Forelimb muscle (tissue), 1 donor: ENCODE measurements at regions not wholly inside any gene's neighbourhood (a gene's known extent, or its start where the extent isn't known, plus 50 kb on each side); places are given as distances from the start of the nearest gene placed in this dataset.
"Not testable (repeated sequence)": the region's sequence is repeated elsewhere in the genome, so short reads cannot be mapped to it uniquely, and the experiment has no call there.

Source experiments
- DNase-seq: peaks from one replicate; pipeline ENCODE4 v3.0.0-alpha.2; 2013; ENCODE audit warnings: low read depth

DNA sequence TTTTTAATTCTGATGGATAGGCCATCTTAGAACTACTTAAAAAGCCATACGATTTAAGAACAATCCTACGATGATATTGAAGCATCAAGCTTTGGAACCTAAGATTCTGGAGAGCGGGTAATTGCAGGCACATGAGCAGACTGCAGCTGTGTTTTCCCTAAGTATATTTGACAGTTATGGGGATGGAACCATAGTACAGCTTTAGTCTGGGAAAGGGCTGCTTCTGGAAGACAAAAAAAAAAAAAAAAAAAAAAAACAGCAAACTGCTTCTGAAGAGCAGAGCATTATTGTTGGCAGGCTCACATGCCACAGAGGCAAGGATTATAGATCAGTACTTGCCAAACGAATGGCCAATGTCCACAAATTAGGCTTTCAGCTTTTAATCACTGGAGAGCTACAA, 1618.7 kb downstream of the AMY1C start:
- no peak for DNase-seq

DNA sequence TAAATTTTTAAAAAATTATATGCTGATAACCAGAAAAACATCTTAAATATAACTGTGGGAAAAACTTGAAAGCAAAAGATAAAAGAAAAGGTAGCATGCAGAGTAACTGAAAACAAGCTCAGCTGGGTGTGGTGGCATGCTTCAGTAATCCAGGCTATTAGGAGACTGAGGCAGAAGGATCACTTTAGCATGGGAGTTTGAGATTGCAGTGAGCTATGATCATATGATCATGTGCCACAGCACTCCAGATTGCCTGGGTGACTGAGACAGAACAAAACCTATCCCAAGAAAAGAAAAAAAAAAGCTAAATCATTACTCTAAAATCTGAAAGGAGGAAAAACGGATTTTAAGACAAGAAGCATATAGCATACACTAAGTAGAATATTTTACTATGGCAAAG, 1624.0 kb downstream of the AMY1C start:
- DNase-seq = no peak

DNA sequence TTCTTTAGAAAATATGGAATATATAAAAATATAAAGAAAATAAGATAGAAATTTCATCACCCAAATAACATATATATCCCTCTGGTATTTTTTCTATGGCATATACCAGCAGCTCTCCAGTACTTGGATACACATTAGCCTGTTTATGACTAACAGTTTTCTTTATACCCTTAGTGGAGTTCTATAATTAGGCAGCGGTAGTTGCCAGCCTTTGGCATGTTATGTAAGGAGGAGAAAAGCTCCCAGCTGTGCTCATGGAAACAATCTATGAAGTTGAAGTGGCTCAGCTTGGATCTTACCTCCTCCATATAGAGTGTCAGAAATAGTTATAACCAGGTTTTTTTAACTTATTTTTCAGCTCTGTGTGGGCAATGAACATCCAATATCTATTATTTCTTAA, 1636.8 kb downstream of the AMY1C start:
- no peak for DNase-seq

DNA sequence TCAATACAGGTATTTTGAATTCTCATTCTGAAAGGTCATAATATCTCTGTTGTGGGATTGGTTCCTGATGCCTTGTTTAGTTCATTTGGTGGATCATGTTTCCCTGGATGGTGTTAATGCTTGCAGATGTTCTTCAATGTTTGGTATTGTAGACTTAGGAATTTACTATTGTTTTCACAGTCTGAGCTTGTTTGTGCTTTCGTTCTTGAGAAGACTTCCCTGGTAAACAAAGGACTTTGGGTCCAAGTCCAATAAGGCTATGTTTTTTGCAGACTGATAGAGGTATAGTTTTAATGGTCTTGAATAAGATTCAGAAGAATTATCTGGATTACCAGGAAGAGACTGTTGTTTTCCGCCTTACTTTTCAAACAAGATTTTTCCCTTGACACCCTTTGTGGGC, 1646.3 kb downstream of the AMY1C start:
- no peak for DNase-seq

DNA sequence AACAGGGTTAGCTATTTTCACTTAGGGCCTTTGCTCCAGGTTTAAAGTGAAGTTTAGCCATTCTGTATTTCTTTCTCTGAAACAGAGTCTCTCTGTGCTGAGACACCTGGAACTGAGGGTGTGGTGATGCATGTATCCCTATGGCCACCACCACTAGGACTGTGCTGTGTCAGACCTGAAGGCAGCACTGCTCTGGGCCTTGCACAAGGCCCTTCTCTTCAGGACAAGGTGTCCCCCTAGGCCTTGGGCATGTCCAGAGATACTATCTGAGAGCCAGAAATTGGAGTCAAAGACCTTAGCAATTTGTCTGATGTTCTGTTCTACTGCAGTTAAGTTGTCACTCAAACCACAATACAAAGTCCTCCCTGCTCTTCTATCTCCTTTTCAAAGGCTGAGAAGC, 1649.2 kb downstream of the AMY1C start:
- no peak for DNase-seq

DNA sequence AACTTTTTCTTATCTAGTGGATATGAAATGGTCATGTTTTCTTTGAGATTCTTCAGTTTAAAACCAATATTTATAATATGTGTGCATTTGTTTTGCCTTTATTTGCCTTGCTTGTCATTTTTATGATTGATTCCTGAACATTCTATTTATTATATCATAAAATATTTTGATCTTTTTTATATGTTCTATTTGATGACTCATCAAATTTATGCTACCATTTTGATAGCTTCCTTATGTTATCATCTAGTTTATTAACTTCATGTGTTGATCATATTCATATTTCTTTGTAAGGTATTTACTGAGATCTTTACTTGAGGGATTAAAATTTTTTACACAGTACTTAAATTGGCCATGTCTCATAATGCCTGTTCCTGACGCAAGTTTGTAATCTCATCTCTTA, 1650.0 kb downstream of the AMY1C start:
- no peak for DNase-seq

DNA sequence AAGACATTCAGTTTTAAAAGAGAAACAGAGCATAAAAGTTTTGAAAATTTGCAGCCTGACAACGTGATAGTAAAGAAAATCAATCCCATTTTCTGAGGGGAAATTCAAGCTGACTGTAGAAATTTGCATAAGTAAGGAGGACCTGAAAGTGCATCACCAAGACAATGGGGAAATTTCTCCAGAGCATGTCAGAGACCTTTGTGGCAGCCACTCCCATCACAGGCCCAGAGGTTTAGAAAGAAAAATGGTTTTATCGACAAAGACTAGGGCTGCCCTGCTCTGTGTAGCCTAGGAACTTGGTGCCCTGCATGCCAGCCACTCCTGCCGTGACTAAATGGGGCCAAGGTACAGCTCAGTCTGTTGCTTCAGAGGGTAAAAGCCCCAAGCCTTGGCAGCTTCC, 1640.2 kb upstream of the PRMT6 start:
- DNase-seq = no peak

DNA sequence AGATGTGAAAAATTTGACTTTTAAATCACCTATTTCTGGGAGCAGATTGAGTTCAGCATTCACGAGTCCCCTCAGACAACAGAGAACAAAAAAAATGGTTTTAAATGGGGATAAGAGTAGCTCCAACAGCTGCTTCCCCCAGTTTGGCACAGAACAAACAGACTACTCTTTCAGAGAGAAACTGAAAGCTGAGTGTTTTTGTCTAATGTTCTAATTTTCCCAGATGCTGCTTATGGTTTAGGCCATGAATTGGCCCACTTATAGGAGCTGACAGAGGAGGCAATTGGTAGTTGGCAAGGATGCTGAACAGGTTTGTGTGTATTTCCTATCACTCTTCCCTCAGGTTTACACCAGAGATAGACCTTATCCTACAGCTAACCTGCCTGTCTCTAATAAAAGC, 1637.4 kb upstream of the PRMT6 start:
- no peak for DNase-seq

DNA sequence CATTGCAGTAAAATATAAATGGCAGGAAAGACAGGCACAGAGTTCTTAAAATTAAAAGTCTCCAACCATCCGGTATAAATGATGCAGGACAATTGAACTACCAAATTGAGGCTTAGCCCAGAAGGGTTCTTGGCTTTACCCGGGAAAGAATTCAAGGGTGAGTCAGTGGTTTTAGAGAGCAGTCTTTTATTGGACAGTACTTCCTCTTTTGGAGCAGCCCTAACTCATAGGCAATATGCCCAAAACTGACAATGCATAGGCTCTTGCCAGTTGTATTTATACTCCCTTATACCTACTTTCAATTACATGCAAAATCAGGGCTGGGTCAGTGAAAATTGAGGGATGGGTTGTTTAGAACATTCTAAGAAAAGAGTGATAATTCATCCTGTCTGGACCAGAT, 1628.9 kb upstream of the PRMT6 start:
- no peak for DNase-seq

DNA sequence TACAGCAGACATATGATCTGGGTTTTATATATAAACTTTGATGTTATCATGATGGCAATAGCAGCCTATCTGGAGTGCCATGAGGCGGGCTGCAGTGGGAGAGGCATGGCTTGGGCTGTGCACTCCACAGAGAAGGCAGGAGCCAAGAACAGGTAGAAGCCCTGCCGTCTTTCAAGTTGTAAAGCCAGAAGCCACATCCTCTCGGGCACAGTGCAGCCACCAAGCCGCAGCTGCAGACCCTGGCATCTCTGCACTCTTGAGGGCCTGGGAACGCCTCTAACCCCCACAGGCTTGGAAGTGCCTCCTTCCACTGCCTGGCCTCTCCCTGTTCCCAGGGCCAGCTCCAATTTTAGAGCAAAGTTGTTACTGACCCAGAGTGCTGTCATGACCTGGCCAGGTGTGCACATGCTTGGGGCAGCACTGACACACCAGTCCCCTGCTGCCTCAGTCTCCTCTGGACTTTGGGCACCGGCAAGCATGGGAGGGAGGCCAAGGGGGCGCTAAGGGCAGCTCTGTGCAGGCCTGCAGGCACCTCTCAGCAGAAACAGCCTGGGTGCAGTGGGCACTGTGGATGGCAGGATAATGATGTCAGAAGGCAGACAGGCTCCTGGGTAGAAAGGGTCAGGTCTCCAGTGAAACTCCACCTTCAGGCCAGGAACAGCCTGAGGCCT, 1619.8 kb upstream of the PRMT6 start:
- DNase-seq = no peak

DNA sequence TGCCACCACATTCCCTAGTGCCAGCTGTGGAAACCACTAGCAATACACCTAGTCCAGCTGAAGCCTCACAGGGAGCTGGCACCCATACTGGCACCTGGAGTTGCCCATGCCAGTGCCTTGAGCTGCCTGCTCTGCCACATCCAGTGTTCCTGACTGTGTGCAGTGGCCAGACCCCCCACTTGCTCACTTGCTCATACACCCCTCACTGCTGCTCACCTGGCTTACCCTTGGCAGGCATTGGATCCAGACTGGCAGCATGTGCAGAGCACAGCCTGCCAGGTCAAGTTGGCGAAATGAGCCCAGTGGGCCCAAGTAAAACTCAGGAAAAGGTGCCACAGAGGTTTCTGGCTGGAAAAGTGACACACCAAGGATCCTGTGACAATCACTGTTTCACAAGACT, 1618.6 kb upstream of the PRMT6 start:
- DNase-seq = no peak

DNA sequence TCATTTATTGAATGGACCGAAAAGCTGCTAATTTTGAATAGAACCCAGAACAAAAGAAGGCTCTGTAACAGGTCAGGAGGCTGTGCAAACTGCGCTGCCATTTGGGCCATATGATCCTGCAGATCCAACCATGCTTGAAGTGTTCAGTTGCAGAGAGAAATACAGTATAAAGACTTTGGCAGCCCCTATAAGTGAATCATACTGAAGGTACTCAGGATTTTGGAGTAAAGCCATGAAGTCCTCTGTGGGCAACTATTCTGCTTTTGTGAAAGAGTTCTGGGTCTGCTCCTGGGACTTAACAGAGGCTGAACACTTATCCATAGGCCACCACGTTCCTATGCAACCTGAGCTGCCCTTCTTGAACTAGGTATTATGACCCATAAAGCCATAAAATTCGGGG, 1613.6 kb upstream of the PRMT6 start:
- no peak for DNase-seq

DNA sequence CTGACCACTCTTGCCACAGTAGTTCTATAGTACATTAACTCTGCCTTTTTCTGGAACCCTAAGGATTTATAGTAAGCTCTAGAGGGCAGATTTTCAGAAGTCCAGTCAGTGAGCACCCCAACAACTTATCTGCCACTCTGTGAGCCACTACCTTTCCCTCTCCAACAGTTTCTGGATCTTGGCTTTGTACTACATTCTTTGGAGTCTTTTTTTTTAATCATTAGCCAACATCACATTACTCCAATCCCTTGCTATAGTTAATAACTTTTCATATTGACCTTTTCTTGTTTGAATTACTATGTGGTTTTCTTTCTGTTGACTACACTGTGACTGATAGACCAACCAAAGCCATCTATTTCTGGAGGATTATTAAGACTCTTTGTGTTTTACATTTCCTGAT, 1596.7 kb upstream of the PRMT6 start:
- no peak for DNase-seq

DNA sequence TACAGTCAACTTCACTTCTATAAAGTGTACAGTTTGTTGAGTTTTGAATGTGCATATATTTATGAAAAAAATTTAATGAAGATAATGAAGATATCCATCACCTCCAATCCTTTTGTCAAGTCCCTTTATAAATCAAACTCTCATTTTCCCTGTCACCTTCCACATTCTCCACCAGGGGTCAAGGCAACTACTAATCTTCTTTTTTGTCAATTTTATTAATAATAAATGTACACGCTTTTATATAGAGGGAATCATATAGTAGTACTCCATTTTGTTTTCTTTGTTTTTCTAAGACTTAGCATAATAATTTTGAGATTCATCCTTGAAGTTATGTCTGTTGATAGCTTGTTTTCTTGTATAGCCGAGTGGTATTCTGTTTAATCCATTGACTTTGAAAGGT, 1594.2 kb upstream of the PRMT6 start:
- DNase-seq = no peak

DNA sequence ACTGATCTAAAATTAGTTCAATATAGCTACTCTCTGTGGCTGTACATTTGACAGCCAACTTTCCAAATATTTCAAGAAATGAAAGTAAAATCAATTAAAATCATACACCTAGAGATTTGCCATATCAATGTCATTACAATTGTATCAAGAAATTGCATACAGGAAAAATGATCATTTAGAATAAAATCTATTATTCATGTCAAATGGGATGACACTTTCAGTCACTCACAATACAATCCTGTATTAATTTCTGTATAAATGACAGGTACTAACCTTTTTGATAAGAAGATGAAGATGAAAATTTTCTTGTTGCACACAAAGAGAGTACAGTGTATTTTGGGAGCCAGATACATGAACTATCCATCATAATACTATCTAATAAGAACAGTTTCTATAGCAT, 1588.9 kb upstream of the PRMT6 start:
- DNase-seq = no peak

DNA sequence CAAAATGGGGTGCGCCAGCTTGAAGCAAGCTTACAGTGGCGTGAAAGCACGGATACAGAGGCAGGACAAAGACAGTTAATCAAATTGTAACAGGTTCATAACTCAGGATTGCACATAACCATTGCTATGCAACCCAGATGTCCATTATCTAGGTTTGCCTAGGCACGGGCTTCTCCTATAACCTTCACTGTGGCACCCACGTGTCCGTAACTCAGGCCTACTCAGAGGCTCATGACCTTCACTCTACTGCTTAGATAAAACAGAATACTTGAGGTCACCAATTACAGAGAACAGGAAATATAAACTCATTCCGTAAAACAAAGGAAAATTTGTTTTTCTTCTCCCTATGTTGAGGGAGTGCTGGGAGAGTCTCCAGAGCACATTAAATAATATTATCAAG, 1585.9 kb upstream of the PRMT6 start:
- not testable (repeated sequence) for DNase-seq

DNA sequence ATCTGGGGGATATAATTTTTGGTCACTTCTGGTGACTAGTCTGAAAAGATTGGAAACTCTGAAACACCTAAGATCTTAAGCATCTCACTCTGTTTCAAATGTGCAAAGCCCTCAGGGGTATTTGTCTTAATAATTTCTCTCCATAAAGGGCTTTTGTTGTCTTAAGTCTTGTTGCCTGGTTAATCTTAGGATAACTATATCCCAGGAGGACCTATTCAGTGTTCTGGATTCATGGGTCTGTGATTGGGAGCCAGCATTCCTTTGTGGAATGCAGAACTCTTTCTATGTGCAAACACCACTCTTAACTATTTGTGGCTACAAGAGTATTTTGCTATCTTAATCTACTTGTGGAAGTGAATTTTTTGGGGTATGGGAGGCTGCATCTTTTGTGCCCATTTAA, 1573.0 kb upstream of the PRMT6 start:
- DNase-seq = no peak

DNA sequence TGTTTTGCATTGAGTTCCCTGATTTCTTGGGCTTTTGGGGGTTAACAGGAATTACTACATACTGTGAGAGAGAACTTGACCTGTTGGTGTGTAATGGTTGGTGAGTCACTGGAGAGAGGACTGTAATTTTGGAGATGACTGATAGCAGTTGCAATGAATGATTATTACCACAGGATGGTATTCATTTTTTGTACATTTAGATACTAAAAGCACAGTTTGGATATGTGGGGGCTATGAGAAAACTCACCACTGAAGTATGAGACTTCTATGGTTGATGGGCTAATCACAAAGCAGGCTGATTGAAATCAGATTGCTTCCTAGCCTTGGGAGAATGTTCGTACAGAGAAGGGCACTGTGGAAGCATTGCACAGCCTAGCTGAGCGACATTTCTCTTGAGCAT, 1571.3 kb upstream of the PRMT6 start:
- DNase-seq = no peak

DNA sequence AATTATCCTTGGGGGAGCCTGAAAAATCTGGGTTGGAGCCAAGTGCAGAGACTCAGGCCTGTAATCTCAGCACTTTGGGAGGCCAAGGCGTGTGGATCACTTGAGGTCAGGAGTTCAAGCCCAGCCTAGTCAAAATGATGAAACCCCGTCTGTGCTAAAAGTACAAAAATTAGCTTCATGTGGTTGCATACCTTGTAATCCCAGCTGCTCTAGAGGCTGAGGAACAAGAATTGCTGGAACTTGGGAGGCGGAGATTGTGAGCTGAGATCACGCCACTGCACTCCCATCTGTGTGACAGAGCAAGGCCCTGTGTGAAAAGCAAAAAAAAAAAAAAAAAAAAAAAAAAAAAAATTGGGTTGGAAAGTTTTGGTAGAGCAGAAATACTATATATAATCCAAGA, 1563.6 kb upstream of the PRMT6 start:
- no peak for DNase-seq

DNA sequence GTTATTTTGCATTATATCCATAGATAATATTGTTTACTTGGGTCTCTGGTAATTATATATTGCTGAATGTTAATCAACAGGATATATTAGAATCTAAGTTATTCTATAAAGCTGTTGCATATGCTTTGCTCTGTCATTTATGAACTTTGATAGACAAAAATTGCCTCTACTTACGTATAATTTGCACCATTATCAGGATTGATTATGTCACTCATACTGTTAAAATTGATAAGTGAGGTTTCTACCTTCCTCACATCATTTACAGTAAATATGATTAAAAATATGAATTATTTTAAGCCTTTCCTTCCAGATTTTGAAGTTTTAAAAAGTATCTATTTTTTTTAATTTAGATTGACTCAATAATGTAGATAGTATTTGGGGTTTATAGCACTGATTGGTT, 1540.4 kb upstream of the PRMT6 start:
- DNase-seq = no peak

DNA sequence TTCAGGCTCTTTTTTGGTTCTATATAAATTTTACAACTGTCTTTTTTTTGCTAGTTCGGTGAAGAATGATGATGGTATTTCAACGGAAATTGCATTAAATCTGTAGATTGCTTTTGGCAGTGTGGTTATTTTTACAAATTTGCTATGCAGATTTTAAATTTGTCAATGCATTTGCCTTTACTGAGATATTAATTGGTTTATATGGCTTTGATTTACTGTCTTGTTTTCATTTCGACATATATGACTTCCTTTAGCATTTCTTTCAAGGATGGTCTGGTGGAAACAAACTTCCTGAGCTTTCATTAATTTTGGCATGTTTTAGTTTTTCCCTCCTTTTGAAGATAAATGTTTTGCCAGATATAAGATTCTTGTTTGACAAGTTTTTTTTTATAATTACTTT, 1522.5 kb upstream of the PRMT6 start:
- no peak for DNase-seq

DNA sequence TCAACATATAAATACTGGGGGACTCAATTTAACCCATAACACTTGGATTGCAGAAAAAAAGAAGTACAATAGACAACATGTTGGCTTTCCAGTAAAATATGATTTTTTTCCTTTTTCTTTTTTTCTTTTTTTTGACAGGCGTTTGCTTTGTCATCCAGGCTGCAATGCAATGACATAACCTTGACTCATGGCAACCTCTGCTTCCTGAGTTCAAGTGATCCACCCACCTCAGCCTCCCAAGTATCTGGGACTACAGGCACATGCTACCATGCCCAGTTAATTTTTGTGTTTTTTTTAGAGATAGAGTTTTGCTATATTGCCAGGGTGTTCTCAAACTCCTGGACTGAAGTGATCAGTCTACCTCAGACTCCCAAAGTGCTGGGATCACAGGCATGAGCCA, 1512.0 kb upstream of the PRMT6 start:
- no peak for DNase-seq

DNA sequence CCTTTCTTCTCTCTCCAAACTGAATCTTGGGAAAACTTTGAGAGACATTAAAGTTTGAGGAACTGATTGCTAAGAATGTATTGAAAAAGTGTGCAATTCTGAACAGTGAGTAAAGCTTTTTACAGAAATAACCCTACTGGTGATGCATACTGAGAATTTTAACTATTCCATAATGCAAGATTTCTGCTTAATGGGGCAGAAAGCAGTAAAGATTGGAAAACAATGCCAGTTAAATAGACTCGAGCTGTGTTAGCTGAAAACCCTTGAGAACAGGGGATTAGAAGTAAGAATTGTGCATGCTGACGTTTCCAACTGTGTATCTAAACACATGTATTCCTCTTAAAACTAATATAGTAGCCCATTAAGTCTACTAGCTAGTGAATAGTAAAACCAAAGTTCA, 1500.2 kb upstream of the PRMT6 start:
- DNase-seq = no peak

DNA sequence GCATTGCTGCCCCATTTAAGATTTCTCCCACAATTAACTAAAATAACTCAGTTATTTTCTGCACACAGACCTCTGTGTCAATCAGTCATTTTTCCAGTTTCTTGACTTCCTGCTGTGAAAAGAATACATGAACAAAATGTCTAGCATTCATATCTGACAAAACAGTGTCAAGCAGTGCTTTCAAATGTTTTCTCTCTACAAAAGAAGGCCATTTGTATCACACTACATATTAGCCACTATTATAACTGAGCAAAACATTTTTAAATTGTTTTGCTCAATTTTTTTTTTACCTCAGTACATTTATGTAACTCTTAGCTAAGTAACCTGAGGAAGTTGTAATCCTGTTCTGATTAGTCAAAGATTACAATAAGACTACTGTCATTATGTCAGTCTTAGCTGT, 1498.5 kb upstream of the PRMT6 start:
- no peak for DNase-seq

DNA sequence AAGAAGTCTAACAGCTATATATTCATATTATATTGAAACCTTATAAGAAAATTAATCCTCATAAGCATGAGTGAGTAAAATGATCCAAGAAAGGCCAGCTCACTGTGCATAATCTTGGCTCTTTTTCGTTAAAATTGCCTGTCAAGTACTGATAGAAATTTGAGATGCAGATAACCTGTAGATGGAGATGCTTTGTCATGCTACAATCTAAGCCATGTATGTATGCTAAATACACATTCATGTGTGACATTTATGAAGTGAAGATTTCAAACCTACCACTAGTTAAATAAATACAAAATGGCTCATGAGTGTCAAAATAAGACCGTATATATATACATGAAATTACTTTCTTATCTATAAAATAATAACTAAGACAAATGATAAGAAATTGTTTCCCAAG, 1491.5 kb upstream of the PRMT6 start:
- no peak for DNase-seq
